GM12878 (cell line): ENCODE measurements at regions not wholly inside any gene's neighbourhood (a gene's known extent, or its start where the extent isn't known, plus 50 kb on each side); places are given as distances from the start of the nearest gene placed in this dataset.

Experiments used
- ATAC-seq: fragments of 200-7000 bp; cut with Tn5 transposase; 3 replicates; pipeline ENCODE4 v1.9.1; 2020; ENCODE audit warnings: mild to moderate bottlenecking, moderate library complexity
- BruUV-seq: library from RNA; stranded (reverse); fragments of 400-500 nt; replicated peaks from 2 replicates; lab custom pipeline; 2021; lab: Mats Ljungman, UMichigan
- CTCF ChIA-PET: fragments of 300-600 bp; sonication (Branson Sonifier 250); formaldehyde crosslinking; extraction: SDS; loops from one replicate; lab custom pipeline; 2021; ENCODE audit warnings: inconsistent platforms; lab: Yijun Ruan, JAX
- POLR2A ChIA-PET: fragments of 350-600 bp; formaldehyde crosslinking; extraction: SDS; loops from one replicate; lab custom pipeline; 2021; ENCODE audit warnings: inconsistent platforms; lab: Charles Lee
- RAD21 ChIA-PET: fragments of 300-600 bp; sonication (Branson Sonifier 250); formaldehyde crosslinking; loops from one replicate; lab custom pipeline; 2023; ENCODE audit warnings: antibody characterized with exemption; ENCODE audit not compliant: unreplicated experiment; lab: Charles Lee
- SMC1A ChIA-PET: fragments of 300-600 bp; sonication (Branson Sonifier 250); formaldehyde crosslinking; loops from one replicate; lab custom pipeline; 2023; ENCODE audit not compliant: unreplicated experiment, uncharacterized antibody; lab: Charles Lee
- DNase-seq: peaks from one replicate; pipeline ENCODE4 v3.0.0-alpha.2; 2011; ENCODE audit warnings: low read depth, low spot score
- FAIRE-seq: peaks from 3 replicates; lab custom pipeline; 2011; peaks lifted over from hg19 to GRCh38; lab: Jason Lieb, UNC
- H2AFZ ChIP-seq: 2 replicates; pipeline ENCODE4 v1.6.0; 2011; ENCODE audit warnings: low read depth, low read length, control low read depth; ENCODE audit not compliant: control insufficient read depth
- H3K27ac ChIP-seq: 2 replicates; pipeline ENCODE4 v1.5.1; 2011; ENCODE audit warnings: control low read depth; ENCODE audit not compliant: control insufficient read depth, insufficient read depth
- H3K27me3 ChIP-seq, 2 experiments: replicated peaks in 1 of 2; 2 replicates each; pipeline versions ENCODE4 v1.6.0 to v1.6.1; 2011; ENCODE audit warnings: low read length in 1 of 2; ENCODE audit not compliant: control insufficient read depth in 2 of 2, insufficient read depth in 2 of 2
- H3K36me3 ChIP-seq, 2 experiments: 2 replicates each; pipeline ENCODE4 v1.5.1; 2011; ENCODE audit warnings: low read length in 1 of 2; ENCODE audit not compliant: control insufficient read depth in 2 of 2, insufficient read depth in 2 of 2
- H3K4me1 ChIP-seq: 2 replicates; pipeline ENCODE4 v1.6.1; 2011; ENCODE audit warnings: mild to moderate bottlenecking, low read length, moderate library complexity, mixed read lengths; ENCODE audit not compliant: control insufficient read depth, insufficient read depth
- H3K4me2 ChIP-seq: 2 replicates; pipeline ENCODE4 v1.6.0; 2011; ENCODE audit warnings: control low read depth; ENCODE audit not compliant: control insufficient read depth, insufficient read depth
- H3K4me3 ChIP-seq: fragments of 200-600 bp; sonication (generic); 2 replicates; pipeline ENCODE4 v1.5.1; 2016
- H3K79me2 ChIP-seq: 2 replicates; pipeline ENCODE4 v1.6.0; 2011; ENCODE audit warnings: low read length; ENCODE audit not compliant: control insufficient read depth, insufficient read depth
- H3K9ac ChIP-seq: 2 replicates; pipeline ENCODE4 v1.8.0; 2011; ENCODE audit warnings: low read length, control low read depth, mixed read lengths; ENCODE audit not compliant: control insufficient read depth, insufficient read depth
- H3K9me3 ChIP-seq: replicated peaks from 3 replicates; pipeline ENCODE4 v1.5.1; 2011; ENCODE audit warnings: mild to moderate bottlenecking, low read length; ENCODE audit not compliant: control insufficient read depth, insufficient read depth
- H4K20me1 ChIP-seq: 2 replicates; pipeline ENCODE4 v1.6.0; 2011; ENCODE audit not compliant: control insufficient read depth, insufficient read depth
- BCLAF1 ChIP-seq: fragments of 450-650 bp; IDR thresholded peaks from 2 replicates; pipeline ENCODE4 v1.6.1; 2017; ENCODE audit warnings: antibody characterized with exemption, mild to moderate bottlenecking, moderate library complexity
- E4F1 ChIP-seq: fragments of 450-650 bp; IDR thresholded peaks from 2 replicates; pipeline ENCODE4 v1.6.1; 2018; ENCODE audit warnings: borderline replicate concordance, mild to moderate bottlenecking; ENCODE audit not compliant: partially characterized antibody
- EED ChIP-seq: sonication (generic); IDR thresholded peaks from 2 replicates; pipeline ENCODE4 v1.6.1; 2016; ENCODE audit warnings: antibody characterized with exemption, low read depth
- IRF4 ChIP-seq: IDR thresholded peaks from 2 replicates; pipeline ENCODE4 v1.6.1; 2011; ENCODE audit warnings: low read depth, low read length
- KAT2A ChIP-seq: conservative IDR thresholded peaks from 2 replicates; pipeline ENCODE4 v1.6.1; 2011; ENCODE audit warnings: low read depth, low read length; ENCODE audit not compliant: control insufficient read depth
- PBX3 ChIP-seq: IDR thresholded peaks from 2 replicates; pipeline ENCODE4 v1.6.1; 2011; ENCODE audit warnings: mild to moderate bottlenecking, low read depth, low read length, moderate library complexity; ENCODE audit not compliant: insufficient replicate concordance
- RAD51 ChIP-seq: fragments of 450-650 bp; IDR thresholded peaks from 2 replicates; pipeline ENCODE4 v1.6.1; 2016; ENCODE audit warnings: moderate library complexity, mild to moderate bottlenecking, inconsistent platforms
- ZNF24 ChIP-seq: fragments of 450-650 bp; IDR thresholded peaks from 2 replicates; pipeline ENCODE4 v1.6.1; 2017; ENCODE audit warnings: antibody characterized with exemption, mild to moderate bottlenecking
- ZSCAN29 ChIP-seq: fragments of 450-650 bp; IDR thresholded peaks from 2 replicates; pipeline ENCODE4 v1.6.1; 2017; ENCODE audit warnings: mild to moderate bottlenecking, moderate library complexity
- WGBS: methylation state at CpG from one replicate; pipeline ENCODE4 v1.1.6; 2016; ENCODE audit warnings: low lambda C conversion rate; ENCODE audit not compliant: insufficient replicate concordance, insufficient coverage; ENCODE audit errors: missing lambda C conversion rate; 5-methylcytosine and 5-hydroxymethylcytosine counted together
- in situ Hi-C: fragments of 300-500 bp; cut with MboI; formaldehyde crosslinking; loops from 9 replicates; pipeline ENCODE4 v1.14.3; 2018; ENCODE audit warnings: mixed read lengths
- intact Hi-C: fragments of 100-400 bp; cut with micrococcal nuclease; formaldehyde crosslinking; loops from one replicate; pipeline ENCODE4 v1.14.2; 2022; ENCODE audit not compliant: unreplicated experiment

- H3K9me3 ChIP-seq = no peaks in the 10 kb centered on the region
- H3K79me2 ChIP-seq = no peaks in the 10 kb centered on the region
- in situ Hi-C loops (no loop called here), intact Hi-C loops (no loop called here)
- H3K27ac ChIP-seq = no peak overlapping the region
- ATAC-seq = no peak
- ChIA-PET CTCF (no interaction called here), POLR2A (no interaction called here), RAD21 (no interaction called here), SMC1A (no interaction called here)
- no peak overlapping the region for H3K9ac ChIP-seq
- no peak overlapping the region for H3K4me3 ChIP-seq
- BruUV-seq = no TSS peak
- TF ChIP-seq ZNF24 = no peak
- TF ChIP-seq KAT2A = no peak
- TF ChIP-seq EED = no peak
- WGBS = 17% methylated on average over 2 of the region's 2 CpGs
- DNase-seq = no peak
- H3K4me2 ChIP-seq = no peak overlapping the region
- no peaks in the 10 kb centered on the region for H4K20me1 ChIP-seq
- FAIRE-seq = no peak
- no peaks in the 10 kb centered on the region for H3K36me3 ChIP-seq
- H3K4me1 ChIP-seq = no peaks in the 10 kb centered on the region
- H2AFZ ChIP-seq = no peak overlapping the region
- no peaks in the 10 kb centered on the region for H3K27me3 ChIP-seq
Observed at GRCh38 chrX:94612140-94612539, 938.1 kb downstream of the FAM133A start.

- RAD21 ChIA-PET = interaction anchor here (0.9 kb wide), 1 partner anchor 31 kb away, joined by 3 read pairs; no protein-coding TSS in a partner anchor
- H3K4me3 ChIP-seq = no peak overlapping the region
- no peaks in the 10 kb centered on the region for H3K27me3 ChIP-seq
- H3K79me2 ChIP-seq = no peaks in the 10 kb centered on the region
- intact Hi-C loops = no loop called here
- FAIRE-seq (no peak), ATAC-seq (no peak), DNase-seq (no peak)
- POLR2A ChIA-PET = no interaction called here
- no peaks in the 10 kb centered on the region for H4K20me1 ChIP-seq
- CTCF ChIA-PET = interaction anchor here (0.7 kb wide), 1 partner anchor 570 kb away, joined by 3 read pairs; no protein-coding TSS in a partner anchor
- H3K4me2 ChIP-seq = no peak overlapping the region
- H3K4me1 ChIP-seq = no peaks in the 10 kb centered on the region
- H3K27ac ChIP-seq = no peak overlapping the region
- no peak overlapping the region for H3K9ac ChIP-seq
- H3K36me3 ChIP-seq = no peaks in the 10 kb centered on the region
- H3K9me3 ChIP-seq = no peaks in the 10 kb centered on the region; the same call in 2 of the 3 replicates
- SMC1A ChIA-PET = interaction anchor here (0.6 kb wide), 1 partner anchor 392 kb away, joined by 4 read pairs; no protein-coding TSS in a partner anchor
- H2AFZ ChIP-seq = no peak overlapping the region
- in situ Hi-C loops = no loop called here
- no TSS peak for BruUV-seq
- TF ChIP-seq BCLAF1 = no peak
- TF ChIP-seq PBX3 = no peak
- no peak for TF ChIP-seq ZSCAN29
- TF ChIP-seq IRF4 = no peak
- TF ChIP-seq E4F1 = no peak
- no peak for TF ChIP-seq RAD51
Observed at GRCh38 chrX:94633237-94633636, 959.2 kb downstream of the FAM133A start.
